AG04450 (cell line): ENCODE measurements at regions not wholly inside any gene's neighbourhood (a gene's known extent, or its start where the extent isn't known, plus 50 kb on each side); places are given as distances from the start of the nearest gene placed in this dataset.

Source experiments
- CTCF ChIA-PET: fragments of 300-600, 350-600 bp; formaldehyde crosslinking; extraction: SDS; loops from one replicate; lab custom pipeline; 2022; ENCODE audit warnings: antibody characterized with exemption, inconsistent platforms; lab: Charles Lee
- POLR2A ChIA-PET: fragments of 350-600 bp; formaldehyde crosslinking; extraction: SDS; loops from one replicate; lab custom pipeline; 2021; ENCODE audit warnings: antibody characterized with exemption, inconsistent platforms; lab: Yijun Ruan, JAX
- DNase-seq: peaks from one replicate; pipeline ENCODE4 v3.0.0-alpha.2; 2011; ENCODE audit warnings: low read depth, low spot score
- H3K27ac ChIP-seq: one replicate; pipeline ENCODE4 v1.5.1; 2012; ENCODE audit warnings: low read depth, low read length, control low read depth
- H3K27me3 ChIP-seq: one replicate; pipeline ENCODE4 v1.6.0; 2012; ENCODE audit warnings: low read length; ENCODE audit not compliant: control insufficient read depth, insufficient read depth
- H3K4me3 ChIP-seq: 2 replicates; pipeline ENCODE4 v1.5.1; 2011; ENCODE audit warnings: mild to moderate bottlenecking, low read depth, low read length, control low read depth
- H3K9me3 ChIP-seq: 2 replicates; pipeline ENCODE4 v1.5.1; 2012; ENCODE audit warnings: low read length; ENCODE audit not compliant: control insufficient read depth, insufficient read depth
- TF ChIP-seq, protein P1 (sequence below): IDR thresholded peaks from 2 replicates; pipeline ENCODE4 v1.5.1; 2011; ENCODE audit warnings: low read depth, low read length, control low read depth, inconsistent platforms

DNA sequence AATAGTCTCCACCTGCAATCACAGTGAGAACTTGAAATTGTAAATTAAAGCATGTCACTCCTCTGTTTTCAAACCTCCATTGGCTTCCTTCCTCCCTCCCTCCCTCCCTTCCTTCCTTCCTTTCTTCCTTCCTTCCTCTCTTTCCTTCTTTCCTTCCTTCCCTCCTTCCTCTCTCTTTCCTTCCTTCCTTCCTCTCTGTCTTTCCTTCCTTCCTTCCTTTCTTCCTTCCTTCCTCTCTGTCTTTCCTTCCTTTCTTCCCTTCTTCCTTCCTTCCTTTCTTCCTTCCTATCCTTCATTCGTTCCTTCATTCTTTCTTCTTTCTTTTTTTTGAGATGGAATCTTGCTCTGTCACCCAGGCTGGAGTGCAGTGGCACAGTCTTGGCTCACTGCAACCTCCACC lies 595.0 kb upstream of the ZNF608 start:
- no peaks in the 10 kb centered on the region for H3K9me3 ChIP-seq
- TF ChIP-seq, protein P1, sequence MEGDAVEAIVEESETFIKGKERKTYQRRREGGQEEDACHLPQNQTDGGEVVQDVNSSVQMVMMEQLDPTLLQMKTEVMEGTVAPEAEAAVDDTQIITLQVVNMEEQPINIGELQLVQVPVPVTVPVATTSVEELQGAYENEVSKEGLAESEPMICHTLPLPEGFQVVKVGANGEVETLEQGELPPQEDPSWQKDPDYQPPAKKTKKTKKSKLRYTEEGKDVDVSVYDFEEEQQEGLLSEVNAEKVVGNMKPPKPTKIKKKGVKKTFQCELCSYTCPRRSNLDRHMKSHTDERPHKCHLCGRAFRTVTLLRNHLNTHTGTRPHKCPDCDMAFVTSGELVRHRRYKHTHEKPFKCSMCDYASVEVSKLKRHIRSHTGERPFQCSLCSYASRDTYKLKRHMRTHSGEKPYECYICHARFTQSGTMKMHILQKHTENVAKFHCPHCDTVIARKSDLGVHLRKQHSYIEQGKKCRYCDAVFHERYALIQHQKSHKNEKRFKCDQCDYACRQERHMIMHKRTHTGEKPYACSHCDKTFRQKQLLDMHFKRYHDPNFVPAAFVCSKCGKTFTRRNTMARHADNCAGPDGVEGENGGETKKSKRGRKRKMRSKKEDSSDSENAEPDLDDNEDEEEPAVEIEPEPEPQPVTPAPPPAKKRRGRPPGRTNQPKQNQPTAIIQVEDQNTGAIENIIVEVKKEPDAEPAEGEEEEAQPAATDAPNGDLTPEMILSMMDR, result no peak
- H3K4me3 ChIP-seq, result no peak overlapping the region
- no peaks in the 10 kb centered on the region for H3K27me3 ChIP-seq
- H3K27ac ChIP-seq, result no peak overlapping the region
- ChIA-PET CTCF (no interaction called here), POLR2A (no interaction called here)
- DNase-seq, result no peak

DNA sequence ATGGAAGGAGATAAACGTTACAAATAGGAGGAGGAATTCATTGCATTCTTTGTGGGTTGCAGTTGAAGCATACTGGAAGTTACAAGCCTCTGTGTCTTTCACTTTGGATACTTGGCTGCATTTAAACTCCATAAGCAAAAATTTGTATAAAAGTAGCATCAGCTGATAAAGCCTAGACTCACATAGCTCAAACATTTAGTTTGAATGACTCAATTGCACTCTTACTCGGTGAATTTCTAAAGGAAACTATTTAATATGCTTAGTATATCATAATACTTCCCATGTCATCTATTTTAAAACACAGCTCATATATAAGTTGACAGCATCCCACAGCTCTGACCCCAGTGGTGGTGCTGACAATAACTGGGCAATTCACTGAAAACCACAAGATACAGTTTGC lies 596.6 kb upstream of the ZNF608 start:
- ChIA-PET POLR2A (no interaction called here), CTCF (interaction anchor here (1.2 kb wide), 1 partner anchor 29 kb away, joined by 3 read pairs; no protein-coding TSS in a partner anchor)
- TF ChIP-seq, protein P1, result no peak
- Histone ChIP-seq H3K27ac (no peak overlapping the region), H3K27me3 (no peaks in the 10 kb centered on the region), H3K9me3 (no peaks in the 10 kb centered on the region), H3K4me3 (no peak overlapping the region)
- peak; percentile 24 for DNase-seq

DNA sequence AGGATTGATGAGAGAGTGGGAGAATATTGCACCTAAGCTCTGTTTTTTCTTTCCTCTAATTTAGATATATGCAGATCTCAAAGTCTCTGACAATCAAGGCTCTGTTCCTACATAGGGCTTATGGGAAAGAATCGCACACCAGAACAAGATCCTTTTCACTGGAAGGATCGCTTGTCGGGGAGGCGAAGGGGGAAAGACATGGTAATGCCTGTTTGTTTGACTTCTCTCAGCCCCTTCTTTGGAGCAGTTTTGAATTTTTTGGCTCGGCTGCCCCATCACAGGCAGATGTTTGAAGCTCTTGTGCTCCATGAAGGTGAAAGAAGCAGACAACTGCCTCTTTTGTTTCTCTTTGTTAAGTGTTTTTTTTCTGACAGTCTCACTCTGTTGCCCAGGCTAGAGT lies 599.9 kb upstream of the ZNF608 start:
- Histone ChIP-seq H3K27ac (no peak overlapping the region), H3K9me3 (no peaks in the 10 kb centered on the region), H3K4me3 (no peak overlapping the region), H3K27me3 (no peaks in the 10 kb centered on the region)
- DNase-seq, result no peak
- ChIA-PET CTCF (no interaction called here), POLR2A (no interaction called here)
- TF ChIP-seq, protein P1, result no peak

DNA sequence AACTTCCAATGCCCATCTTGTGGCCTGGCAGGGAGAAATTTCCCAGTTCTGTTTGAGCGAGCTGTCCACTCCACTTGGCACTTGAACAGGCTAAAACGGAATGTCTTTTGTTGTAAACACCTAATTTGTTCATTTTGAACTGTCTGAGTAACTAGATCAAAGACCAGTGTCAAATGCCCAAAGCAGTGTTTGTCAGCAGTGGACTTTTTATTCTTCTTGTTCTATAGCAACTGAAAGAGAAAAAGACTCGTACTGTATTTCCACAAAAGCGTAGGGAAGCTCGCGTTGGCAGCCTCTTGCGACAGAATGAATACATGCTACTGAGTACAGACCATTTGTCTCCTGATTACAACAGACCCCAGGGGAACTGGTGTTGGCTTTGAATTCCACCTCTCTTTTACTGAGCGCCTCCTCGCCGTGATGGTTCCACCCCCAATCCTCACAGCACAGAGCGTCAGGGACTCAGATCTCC lies 601.8 kb upstream of the ZNF608 start:
- no peaks in the 10 kb centered on the region for H3K27me3 ChIP-seq
- ChIA-PET POLR2A (no interaction called here), CTCF (interaction anchor here (0.6 kb wide), 1 partner anchor 179 kb away, joined by 3 read pairs; no protein-coding TSS in a partner anchor)
- no peak overlapping the region for H3K27ac ChIP-seq
- no peak overlapping the region for H3K4me3 ChIP-seq
- TF ChIP-seq, protein P1, result no peak
- no peaks in the 10 kb centered on the region for H3K9me3 ChIP-seq
- DNase-seq, result no peak

GRCh38 chr5:125348936-125349831 lies 602.7 kb upstream of the ZNF608 start:
- no peak for DNase-seq
- ChIA-PET POLR2A (no interaction called here), CTCF (interaction anchor here (0.6 kb wide), 1 partner anchor 178 kb away, joined by 3 read pairs; no protein-coding TSS in a partner anchor)

More at GRCh38 chr5:125348936-125349831, 602.7 kb upstream of the ZNF608 start:
- Histone ChIP-seq H3K4me3 (no peak overlapping the region), H3K9me3 (no peaks in the 10 kb centered on the region), H3K27ac (no peak overlapping the region), H3K27me3 (no peaks in the 10 kb centered on the region)
- TF ChIP-seq, protein P1, result no peak
